GM03348 (cell line): ENCODE measurements at regions not wholly inside any gene's neighbourhood (a gene's known extent, or its start where the extent isn't known, plus 50 kb on each side); places are given as distances from the start of the nearest gene placed in this dataset.
A peak's percentile ranks its signal among the peaks of the same experiment; 100 is the strongest.

Experiments used
- DNase-seq: peaks from one replicate; pipeline ENCODE4 v3.0.0; 2012; ENCODE audit warnings: low spot score

DNA sequence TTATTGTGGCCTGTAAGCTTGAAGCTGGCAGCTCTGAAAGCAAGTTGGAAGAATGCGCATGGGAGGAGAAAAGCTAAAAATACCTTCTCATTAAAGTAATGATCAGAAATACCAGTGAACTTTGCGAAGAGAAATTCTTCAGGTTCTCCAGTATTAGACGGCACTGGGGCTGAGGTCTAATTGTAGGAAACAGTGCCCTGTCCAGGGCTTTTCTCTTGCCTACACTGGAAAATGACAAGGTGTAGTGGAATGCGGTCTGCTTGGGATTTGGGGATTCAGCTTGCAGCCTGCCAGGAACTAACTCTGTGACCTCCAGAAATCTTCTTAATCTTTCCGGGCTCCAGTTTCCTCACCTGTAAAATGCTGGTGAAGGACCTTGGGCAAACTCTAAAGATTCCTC, 53.3 kb upstream of the KCNJ16 start:
- DNase-seq: peak; percentile 44

DNA sequence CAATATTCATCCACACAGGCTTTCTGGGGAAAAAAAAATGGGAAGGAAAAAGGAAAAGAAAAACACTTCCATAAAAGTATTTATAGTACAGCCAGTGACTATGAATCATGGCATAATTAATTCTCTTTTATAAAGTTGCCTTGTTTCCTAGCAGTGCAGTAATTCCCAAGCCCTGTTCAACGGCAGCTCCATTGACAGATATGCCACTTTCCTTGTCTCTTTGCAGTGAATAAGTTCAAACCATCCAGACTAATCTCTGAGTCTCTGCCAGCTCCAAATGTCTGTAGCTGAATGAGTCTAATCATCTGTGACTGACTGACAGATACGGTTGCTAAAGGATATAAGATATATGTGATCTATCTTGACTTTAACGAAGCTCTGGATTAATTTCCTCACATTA, 52.9 kb upstream of the KCNJ16 start:
- peak; percentile 20 for DNase-seq

GRCh38 chr17:70024253-70024652, 50.8 kb upstream of the KCNJ16 start:
- no peak for DNase-seq
